Stimulated activated CD4-positive, alpha-beta T cell treated with anti-CD3 and anti-CD28 coated beads, TNF-alpha, amount 100 ng/mL, for 1 hour (primary cell): ENCODE measurements at regions not wholly inside any gene's neighbourhood (a gene's known extent, or its start where the extent isn't known, plus 50 kb on each side); places are given as distances from the start of the nearest gene placed in this dataset.
A peak's percentile ranks its signal among the peaks of the same experiment; 100 is the strongest.

Source experiments
- DNase-seq, 3 donors: peaks; one replicate each; pipeline ENCODE4 v3.0.0-alpha.2; 2020; ENCODE audit warnings: low read depth in 3 of 3, low spot score in 1 of 3

DNA sequence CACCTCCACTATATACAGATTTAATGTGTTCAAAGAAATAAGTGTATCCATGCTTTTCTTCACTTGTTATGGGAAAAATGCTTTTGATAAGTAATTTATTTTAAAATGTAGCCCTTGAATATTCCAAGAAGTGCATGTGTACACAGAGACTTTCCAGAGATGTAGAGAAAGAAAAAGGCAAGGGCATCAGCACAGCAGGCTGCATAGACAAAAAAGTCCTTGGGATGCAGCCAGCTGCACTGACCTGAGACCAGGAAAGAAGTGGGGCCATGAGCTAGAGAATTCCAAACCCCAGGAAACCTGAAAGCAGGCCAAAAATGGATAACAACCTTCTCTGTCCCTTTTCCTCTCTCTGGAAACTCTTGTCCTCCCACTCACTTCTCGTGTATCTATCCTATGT lies 51.6 kb upstream of the PRDM8 start:
- DNase-seq: no peak

DNA sequence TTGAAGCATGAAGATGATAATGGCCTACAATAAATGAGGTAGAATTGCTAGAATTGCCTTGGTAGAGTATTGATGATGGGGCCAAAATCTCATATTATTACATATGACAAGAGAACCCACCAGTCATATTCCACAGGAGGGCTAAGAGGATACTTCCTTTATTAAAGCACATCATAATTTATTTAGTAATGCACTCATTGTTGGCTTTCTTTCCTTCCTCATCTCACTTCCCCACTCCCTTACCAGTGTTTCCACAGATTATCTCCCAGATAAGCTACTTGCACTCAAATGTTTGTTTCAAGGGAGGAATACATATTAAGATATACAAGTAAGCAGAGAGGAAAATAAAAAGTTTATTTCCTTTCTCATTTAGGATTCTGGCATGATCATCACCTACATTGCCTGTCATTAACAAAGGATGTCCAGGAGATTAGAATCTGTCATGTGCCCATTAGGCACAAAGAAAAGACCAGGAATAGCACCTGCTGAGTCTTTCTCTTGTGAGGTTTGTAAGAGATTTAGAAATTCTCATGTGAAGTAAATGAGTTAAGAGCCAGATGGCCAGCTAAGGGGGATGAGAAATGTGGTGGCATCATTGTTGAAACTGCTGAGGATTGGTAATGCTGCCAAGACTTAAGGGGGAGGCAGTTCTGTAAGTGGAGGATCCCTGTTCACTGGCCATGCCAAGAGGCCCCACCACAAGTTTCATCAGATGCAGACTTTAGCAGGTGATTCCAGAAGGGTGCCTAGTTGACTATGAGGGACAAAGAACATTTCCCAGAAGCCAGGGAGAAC lies 52.4 kb upstream of the PRDM8 start:
- DNase-seq: no peak

DNA sequence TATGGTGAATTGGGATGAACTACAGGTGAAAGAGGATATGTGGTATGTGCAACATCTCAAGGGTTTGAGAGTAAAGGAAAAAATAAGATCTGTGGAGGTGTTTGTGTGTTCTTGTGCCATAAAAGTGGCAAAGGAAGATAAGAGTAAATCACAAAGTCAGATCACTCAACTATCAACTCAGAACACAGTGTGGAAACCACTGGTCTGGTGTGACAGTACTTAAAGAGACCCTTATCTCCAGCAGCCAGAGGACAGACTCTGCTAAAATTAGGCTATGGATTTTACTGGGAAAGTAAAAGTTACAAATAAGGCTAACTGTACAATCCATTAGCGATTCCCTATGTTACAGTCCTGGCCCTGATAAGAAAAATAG lies 54.0 kb upstream of the PRDM8 start:
- DNase-seq: no peak

DNA sequence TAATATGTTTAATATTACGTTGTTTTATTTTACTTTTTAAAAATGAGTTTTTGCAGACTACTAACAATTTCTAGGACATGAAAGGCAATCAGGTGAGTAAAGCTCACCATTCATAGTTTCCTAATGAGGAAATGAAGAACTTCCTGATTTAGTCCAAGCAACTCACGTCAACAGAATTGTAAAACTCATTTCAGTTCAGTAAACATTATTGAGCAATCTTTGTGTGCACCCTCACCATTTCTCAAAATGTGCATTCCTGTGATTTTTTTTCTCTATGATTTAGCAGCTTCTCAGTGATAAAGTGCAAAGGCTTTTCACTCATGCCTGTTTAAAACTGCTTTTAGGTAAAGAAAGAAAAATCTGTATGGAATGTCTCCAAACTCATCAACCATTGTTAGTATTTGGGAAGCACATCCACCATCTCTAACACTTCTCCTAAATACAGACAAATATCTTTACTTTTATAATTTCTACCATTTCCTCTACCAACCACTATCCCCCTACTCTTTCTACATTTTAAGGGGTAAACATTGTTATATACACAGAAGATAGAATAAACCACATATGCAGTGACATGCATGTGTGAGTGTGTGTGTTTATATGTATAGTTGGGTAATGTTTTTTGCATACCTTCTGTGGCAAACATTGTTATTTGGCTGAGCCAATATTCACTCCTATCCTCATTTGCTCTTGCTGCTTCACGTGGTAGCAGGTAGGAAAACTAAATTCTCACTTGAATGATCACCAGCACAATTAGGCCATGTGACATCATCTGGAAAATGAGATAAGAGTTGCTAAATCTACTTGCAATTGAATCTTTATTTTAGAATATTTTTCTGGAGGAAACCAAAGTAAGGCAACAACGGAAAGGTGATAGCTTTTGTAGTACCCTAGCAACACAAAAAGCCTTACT lies 54.7 kb upstream of the PRDM8 start:
- DNase-seq: no peak

DNA sequence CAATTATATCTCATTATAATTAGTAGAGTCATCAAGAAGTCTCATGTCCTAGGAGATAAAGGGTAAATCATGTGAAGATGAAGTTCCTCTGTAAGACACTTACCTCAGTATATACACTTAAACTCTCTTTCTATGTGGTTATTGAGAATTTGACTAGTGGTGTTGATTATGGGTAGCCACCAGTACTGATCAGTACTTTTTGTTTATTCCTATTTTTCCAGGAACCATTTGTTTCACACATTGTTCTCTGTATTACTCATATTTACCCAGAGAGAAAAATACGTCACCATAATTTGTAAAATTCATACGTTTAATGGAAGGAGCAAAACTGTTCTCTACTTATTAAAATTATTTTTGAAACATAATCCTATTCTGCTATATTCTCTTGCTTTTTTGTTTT lies 55.8 kb upstream of the PRDM8 start:
- DNase-seq: no peak

DNA sequence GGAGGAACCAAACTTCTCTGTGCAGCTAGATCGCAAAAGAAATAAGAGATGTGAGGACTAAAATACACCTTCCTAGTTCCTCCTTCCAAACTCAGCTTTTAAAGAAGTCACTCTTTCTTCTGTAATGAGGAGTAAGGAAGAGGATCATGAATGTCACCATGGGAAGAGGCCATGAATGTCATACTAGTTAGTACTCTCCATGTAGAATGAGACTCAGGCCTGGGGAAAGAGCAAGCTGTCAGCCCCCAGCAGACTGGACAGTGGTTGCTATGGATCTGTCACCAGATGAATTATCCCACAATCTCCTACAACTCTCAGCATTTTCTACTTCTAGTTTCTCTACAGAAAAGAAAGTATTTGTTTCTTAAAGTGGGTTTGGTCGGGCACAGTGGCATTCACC lies 57.1 kb upstream of the PRDM8 start:
- no peak for DNase-seq

DNA sequence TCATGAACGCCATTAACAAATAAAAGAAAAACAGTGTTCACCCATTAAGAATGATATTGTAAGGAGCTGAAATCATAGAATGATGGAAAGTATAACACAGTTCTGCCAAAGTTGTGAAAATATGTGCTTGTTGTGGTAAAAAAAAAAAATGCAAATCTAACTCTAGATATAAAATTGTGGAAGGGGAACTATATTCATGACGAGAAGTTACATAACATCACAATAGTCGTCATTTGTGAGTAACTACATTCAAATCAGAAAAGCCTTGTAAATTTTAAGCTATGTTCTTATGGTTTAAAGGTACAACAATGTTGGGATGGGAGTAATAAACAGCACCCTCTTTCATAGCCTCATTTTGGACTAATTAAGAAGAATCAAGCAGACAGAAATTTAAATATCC lies 57.6 kb upstream of the PRDM8 start:
- DNase-seq: no peak

DNA sequence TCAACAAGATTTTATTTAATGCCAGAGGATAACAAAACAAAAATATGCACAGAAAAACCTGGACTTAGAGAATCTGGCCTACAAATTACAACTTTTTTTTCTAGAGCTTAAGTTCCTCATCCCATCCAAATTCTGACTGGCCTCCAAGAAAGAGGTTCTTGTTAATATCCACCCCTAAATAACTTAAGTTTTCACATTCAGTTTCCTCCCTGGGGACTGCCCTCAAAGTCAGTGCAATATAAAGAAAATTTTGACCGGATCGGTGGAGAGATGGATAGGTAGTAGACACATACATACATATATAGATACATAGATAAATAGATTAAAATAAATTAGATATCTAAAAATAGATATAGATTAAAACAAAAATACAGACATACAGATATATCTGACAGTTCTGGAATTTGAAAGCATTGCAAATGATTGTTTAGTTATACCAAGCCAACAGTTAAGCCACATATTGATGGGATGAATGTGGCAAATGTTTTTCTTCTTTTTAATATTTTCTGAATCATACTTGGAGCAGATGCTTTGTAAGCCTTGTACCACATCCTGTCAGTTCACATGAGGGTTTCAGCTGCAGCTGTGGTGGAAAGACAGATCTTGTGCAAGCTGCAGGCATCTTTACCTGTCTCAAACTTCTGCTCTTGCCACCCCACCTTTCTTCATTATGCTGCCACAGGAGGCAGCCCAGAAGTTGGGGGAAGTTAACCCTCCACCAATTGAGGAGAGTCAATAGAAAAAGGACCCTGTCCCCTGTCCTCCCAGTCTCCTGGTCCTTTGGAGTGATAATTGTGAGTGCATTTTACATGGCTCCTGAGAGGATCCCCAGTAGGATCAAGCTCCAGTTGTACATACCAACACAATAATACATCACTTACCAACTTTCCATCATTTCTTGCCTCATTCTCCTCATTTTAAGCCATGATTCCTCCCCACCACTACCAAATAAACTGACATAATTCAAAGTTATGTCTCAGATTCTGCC lies 58.5 kb upstream of the PRDM8 start:
- DNase-seq: peak in 2 of 3 donors; percentile 17 to 33

DNA sequence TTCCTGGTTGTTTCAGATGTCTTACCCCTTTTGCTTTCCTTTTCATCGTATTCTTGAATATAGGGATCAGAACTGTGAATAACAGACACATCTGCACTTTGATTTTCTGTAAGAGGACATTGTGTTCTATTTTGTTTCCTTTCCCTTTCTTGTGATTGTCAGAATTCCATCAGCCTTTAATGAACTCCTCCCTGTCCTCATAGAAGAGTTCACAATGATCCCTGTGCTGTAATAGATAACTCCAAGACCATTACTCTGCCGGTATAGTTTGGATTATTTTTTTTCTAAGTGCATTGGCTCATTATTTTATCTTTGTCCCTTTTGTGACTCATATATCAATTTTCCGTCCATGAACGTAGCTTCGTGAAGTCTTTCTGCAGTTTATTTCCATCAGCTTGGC lies 59.7 kb upstream of the PRDM8 start:
- DNase-seq: no peak

DNA sequence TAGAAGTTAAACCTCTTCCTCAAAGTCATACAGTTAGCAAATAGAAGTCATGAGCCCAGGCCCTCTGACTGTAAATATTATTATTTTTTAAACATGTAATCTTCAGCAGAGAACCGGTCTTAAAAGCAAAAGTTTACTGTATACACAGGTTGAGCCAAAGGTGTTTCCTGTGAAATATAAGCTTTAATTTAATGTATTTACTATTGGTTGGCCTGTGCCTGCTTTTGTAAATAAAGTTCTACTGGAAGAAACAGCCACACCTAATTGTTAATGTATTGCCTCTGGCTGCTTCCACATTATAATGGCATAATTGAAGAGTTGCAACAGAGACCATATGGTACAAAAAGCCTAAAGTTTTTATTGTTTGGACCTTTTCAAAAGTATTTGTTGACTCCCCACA lies 61.0 kb upstream of the PRDM8 start:
- no peak for DNase-seq

DNA sequence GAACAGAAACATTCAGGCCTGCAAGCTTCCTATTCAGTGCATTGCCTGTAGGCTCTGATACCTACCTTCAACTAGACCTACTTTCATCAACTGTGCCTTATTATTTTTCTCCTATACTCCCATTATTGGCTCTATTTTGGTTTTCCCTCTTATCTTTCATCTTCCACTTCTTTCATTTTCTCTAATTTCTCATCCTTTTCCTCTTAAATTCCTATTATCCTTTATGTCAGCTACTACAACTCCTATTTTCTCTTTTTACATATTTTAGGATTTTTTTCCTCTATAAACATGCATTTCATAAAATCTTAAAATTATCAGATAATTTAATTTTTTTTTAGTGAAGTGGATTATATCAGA lies 61.6 kb upstream of the PRDM8 start:
- no peak for DNase-seq

DNA sequence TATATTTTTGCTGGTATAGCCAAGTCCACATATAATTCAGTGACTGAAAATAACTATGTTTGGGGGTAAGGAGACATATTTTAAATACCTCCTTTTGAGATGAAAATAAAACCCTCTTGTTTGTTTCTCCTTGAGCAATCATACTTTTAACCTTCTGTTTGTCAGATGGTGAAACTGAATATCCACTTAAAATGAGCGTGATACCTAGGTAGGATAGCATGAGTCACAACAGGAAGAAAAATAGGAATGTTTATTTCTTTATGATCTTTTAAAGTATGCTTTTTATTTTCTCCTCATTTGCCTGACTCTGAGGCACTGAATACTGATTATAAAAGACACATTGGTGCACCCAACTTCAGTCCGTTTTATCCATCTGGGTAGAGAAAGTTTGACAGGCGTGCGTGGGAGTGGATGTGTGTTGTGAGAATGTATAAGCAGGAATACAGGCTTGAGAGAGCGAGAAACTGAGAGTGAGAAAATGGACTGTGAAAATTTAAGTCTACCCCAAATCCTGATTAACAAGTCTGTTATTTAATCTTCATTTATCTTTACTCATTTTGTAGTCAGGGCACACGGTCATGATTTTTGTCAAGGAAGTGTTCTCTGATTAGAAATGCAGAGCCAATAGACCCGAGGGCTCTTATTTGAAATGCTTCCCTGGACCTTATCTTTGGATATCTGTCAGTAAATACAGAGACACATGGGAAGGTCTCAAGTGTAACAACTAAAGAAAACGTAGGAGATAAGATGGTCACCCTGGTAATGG lies 62.1 kb upstream of the ANTXR2 start:
- DNase-seq: no peak

DNA sequence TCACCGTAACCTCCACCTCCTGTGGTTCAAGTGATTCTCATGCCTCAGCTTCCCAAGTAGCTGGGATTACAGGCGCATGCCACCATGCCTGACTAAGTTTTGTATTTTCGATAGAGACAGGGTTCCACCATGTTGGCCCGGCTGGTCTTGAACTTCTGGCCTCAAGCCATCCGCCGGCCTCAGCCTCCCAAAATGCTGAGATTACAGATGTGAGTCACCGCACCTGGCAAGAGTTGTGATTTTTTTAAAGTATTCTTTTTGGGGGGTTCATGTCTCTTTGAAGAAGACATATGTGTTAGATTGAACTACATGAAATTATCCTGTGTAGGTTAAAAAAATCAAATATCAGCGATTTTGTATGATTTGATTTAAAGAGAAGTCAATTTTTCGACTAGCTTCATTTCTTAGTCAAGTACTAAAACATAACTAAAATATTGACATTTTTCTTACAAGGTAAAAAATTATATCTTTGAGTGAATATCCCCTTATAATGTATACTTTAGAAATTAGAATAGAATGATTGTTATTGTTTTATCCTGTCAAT lies 60.3 kb upstream of the ANTXR2 start:
- DNase-seq: no peak

DNA sequence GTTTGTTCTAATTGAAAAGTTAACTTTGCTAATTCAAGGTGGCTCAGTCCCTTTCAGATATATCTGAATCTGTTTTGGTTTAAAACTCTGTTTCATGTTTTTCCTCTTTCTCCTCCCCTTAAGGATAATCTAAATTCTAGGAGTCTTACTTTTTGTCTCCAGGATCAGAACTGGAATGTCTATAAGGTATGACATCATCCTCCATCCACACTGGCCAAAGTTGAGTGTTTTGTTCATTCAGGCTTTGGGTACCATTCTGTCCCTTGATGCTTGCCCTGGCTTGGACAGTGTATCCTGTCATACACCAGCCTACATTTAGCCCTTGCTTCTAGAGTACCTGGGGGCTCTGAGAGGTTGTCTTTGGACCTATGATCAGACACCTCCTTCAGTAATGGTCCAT lies 56.8 kb upstream of the ANTXR2 start:
- DNase-seq: no peak

DNA sequence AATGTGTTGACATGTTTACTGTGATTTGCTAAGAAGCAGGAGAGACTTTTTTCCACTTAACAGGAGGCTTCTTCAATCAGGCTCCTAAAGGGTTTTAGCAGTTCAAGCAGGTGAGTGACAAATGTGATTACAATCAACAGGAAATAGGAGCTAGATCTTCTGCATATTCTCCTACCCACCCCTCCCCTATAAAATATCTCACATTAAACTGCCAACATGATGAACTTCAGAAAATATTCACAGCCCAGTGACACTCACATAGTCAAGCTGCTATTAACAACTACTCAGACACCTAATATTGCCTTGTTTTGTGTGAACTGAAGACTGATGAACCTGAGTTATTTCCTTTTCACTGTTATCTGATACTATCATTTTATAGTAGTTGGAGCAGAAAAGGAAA lies 55.9 kb upstream of the ANTXR2 start:
- no peak for DNase-seq

DNA sequence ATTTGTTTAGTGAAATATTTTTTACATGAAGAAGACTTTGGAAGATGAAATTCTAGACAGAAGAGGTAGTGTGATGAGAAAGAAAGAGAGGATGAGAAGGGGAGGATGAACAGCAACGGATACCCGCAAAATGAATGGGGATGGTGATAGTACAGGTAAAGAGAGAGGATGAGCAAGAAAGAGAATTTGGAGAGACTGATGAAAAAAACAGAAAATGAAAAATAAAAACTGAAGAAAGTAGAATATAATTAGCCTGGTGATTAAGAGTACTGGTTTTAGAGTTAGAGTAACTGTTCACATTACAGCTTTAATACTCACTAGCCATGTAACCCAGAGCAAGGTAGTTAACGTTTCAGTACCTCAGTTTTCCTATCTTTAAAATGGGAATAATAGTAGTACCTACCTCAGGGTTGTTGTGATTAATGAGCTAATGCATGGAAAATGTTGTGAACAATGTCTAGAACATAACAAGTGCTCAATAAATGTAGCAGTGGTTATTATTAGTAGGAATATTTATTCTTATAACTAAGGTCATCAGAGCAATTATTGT lies 54.9 kb upstream of the ANTXR2 start:
- no peak for DNase-seq

DNA sequence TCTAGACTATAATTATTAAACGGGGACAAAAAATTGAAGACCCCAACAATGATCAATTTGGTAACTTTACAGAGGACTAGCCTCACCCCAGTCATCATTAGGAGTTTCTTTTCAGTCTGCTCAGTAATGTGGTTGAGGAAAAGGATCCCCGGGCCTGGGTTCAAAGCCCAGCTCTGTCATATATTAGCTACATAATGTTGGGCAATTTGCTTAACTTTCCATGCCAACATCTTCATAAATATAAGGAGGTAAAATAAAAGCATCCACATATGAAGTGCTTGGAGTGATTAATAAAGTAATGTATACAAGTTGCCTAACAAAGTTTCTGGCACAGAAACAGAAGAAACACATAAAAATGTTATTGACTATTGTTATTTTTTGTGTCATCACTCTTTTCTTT lies 53.4 kb upstream of the ANTXR2 start:
- DNase-seq: no peak

DNA sequence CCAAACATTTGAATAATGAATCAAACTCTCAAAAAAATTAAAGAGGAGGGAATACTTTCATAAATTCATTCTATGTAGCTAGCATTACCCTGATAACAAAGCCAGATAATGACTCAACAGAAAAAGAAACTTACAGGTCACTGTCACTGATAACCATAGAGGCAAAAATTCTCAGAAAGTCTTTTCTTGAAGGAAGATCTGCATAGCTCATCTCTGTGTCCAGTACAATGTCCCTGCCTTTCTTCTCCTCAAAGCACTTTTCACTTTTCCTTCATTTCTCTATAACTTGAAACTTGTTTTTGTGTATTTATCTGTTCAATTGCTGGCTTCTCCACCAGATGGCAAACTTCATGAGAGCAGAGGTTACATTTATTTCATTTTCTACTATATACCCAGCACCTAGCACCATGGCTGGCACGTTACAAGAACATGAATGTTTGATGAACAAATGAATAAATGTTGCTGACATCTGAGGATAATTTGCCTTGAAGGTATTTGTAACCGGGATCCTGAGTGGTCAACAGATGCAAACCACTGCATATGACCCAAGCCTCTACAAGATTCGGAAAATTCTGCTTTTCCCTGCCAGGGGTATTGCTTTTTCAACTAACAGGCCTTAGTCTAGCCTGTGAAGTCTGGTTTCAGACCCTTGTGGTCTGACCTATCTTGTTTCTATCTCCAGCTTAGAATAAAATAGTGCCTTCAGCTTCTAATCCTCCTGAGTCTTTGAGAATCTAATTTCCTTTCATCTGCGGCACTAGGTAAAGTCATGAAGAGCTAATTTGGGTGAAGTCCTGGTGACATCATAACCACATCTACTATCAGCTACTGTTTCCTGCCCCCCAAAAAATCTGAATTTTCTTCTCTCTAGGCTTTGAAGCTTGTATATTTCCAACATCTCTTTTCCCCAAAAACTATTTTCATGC lies 52.5 kb upstream of the ANTXR2 start:
- DNase-seq: peak in 1 of 3 donors; percentile 8
